ENCODE measurements at regions not wholly inside any gene's neighbourhood (a gene's known extent, or its start where the extent isn't known, plus 50 kb on each side); places are given as distances from the start of the nearest gene placed in this dataset.
"Not testable (repeated sequence)": the region's sequence is repeated elsewhere in the genome, so short reads cannot be mapped to it uniquely, and the experiment has no call there.

- TF ChIP-seq CTCF (conservative IDR thresholded peaks at IDR 0.05; ENCODE audit: low read length), result no peak
- H3K4me3 ChIP-seq (ENCODE audit: low read length), result no peak overlapping the region
- DNase-seq (ENCODE audit: low read depth), result no peak
Observed at GRCh38 chr6:144359783-144360182, 74.6 kb downstream of the UTRN start.

- no peak for TF ChIP-seq CTCF (conservative IDR thresholded peaks at IDR 0.05; ENCODE audit: low read length)
- no peak for DNase-seq (ENCODE audit: low read depth)
- H3K4me3 ChIP-seq (ENCODE audit: low read length), result no peak overlapping the region
Observed at GRCh38 chr6:144360401-144360800, 75.3 kb downstream of the UTRN start.

GRCh38 chr6:144361016-144361415 lies 75.9 kb downstream of the UTRN start:
- no peak for DNase-seq (ENCODE audit: low read depth)
- H3K4me3 ChIP-seq (ENCODE audit: low read length), result no peak overlapping the region
- no peak for TF ChIP-seq CTCF (conservative IDR thresholded peaks at IDR 0.05; ENCODE audit: low read length)

GRCh38 chr6:144362042-144363018 lies 77.2 kb downstream of the UTRN start:
- peak; percentile 37 for DNase-seq (ENCODE audit: low read depth)
- no peak overlapping the region for H3K4me3 ChIP-seq (ENCODE audit: low read length)
- no peak for TF ChIP-seq CTCF (conservative IDR thresholded peaks at IDR 0.05; ENCODE audit: low read length)

GRCh38 chr6:144364208-144364720 lies 79.1 kb downstream of the UTRN start:
- DNase-seq (ENCODE audit: low read depth), result no peak
- H3K4me3 ChIP-seq (ENCODE audit: low read length), result no peak overlapping the region
- no peak for TF ChIP-seq CTCF (conservative IDR thresholded peaks at IDR 0.05; ENCODE audit: low read length)

- DNase-seq (ENCODE audit: low read depth), result no peak
- no peak overlapping the region for H3K4me3 ChIP-seq (ENCODE audit: low read length)
- no peak for TF ChIP-seq CTCF (conservative IDR thresholded peaks at IDR 0.05; ENCODE audit: low read length)
Observed at GRCh38 chr6:144364782-144365181, 79.6 kb downstream of the UTRN start.

GRCh38 chr6:144365271-144365670 lies 80.1 kb downstream of the UTRN start:
- TF ChIP-seq CTCF (conservative IDR thresholded peaks at IDR 0.05; ENCODE audit: low read length), result no peak
- no peak overlapping the region for H3K4me3 ChIP-seq (ENCODE audit: low read length)
- peak; percentile 58 for DNase-seq (ENCODE audit: low read depth)

- not testable (repeated sequence) for H3K4me3 ChIP-seq (ENCODE audit: low read length); DNase-seq (ENCODE audit: low read depth)
Observed at GRCh38 chr6:144369696-144370095, 84.6 kb downstream of the UTRN start.

Measured in AG10803 (cell line).